ENCODE measurements at regions not wholly inside any gene's neighbourhood (a gene's known extent, or its start where the extent isn't known, plus 50 kb on each side); places are given as distances from the start of the nearest gene placed in this dataset.

DNA sequence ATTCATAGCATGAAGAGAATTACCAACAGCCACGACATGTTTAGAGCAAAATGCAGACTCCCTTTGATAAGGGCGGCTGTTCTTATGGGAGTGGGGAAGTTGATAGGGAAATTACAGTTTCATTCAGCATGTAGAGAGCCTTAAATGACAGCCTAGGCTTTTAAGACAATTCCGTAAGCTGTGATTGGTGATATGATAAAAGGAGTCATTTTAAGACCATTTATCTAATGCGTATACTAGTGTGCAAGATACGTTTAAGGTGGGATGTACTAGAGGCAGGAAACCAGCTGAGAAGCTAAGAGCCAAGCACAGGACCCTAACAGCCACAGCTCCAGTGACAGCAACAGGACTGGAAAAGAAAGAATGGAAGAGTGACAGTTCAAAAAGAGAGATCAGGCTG lies 102.2 kb upstream of the ZFP42 start:
- DNase-seq (ENCODE audit: low read depth in 1 of 2, low spot score in 2 of 2) (no peak), FAIRE-seq (no peak)
- Histone ChIP-seq H2BK5ac (ENCODE audit: low read depth, low read length) (no peak overlapping the region), H3K4me1 (replicated peaks in 1 of 4; ENCODE audit: control insufficient read depth in 3 of 4, insufficient read depth in 4 of 4, low read length in 3 of 4) (no peaks in the 10 kb centered on the region), H3K4me3 (ENCODE audit: extremely low read depth in 1 of 4, insufficient read depth in 2 of 4, low read depth in 3 of 4, low read length in 4 of 4) (no peak overlapping the region), H3K79me1 (ENCODE audit: low read depth, low read length) (no peaks in the 10 kb centered on the region), H2AFZ (ENCODE audit: low read length) (no peak overlapping the region), H3K4me2 (ENCODE audit: insufficient read depth in 1 of 2, low read depth in 2 of 2, low read length in 2 of 2) (no peak overlapping the region), H3K18ac (ENCODE audit: extremely low read depth, low read length) (no peak overlapping the region), H4K8ac (ENCODE audit: extremely low read depth, insufficient read depth, low read length) (no peak overlapping the region), H3K23ac (ENCODE audit: insufficient read length) (no peak overlapping the region), H2BK15ac (ENCODE audit: low read length) (no peak overlapping the region), H2AK5ac (ENCODE audit: low read depth, low read length) (no peak overlapping the region), H3K36me3 (ENCODE audit: control insufficient read depth in 2 of 4, insufficient read depth in 4 of 4, low read length in 3 of 4) (no peaks in the 10 kb centered on the region), H3K56ac (replicated peaks; ENCODE audit: insufficient read length, low read depth, low read length) (no peak overlapping the region), H3K23me2 (ENCODE audit: low read depth, low read length) (no peaks in the 10 kb centered on the region; the same call in 1 of the 2 replicates), H2BK20ac (ENCODE audit: low read length) (no peak overlapping the region), H3K79me2 (ENCODE audit: control insufficient read depth in 1 of 2, insufficient read depth in 2 of 2, low read length in 2 of 2) (no peaks in the 10 kb centered on the region), H3K27ac (ENCODE audit: low read depth, low read length) (no peak overlapping the region), H3K9me3 (ENCODE audit: insufficient read depth in 2 of 2, low read depth in 1 of 2, low read length in 1 of 2) (no peaks in the 10 kb centered on the region), H2BK120ac (replicated peaks; ENCODE audit: low read depth, low read length) (no peak overlapping the region), H4K5ac (ENCODE audit: insufficient read length, low read depth, low read length) (no peak overlapping the region), H3K4ac (replicated peaks; ENCODE audit: insufficient read length, low read depth, low read length) (no peak overlapping the region), H3K14ac (ENCODE audit: insufficient read length) (no peak overlapping the region), H4K91ac (replicated peaks; ENCODE audit: insufficient read length, low read length) (no peak overlapping the region), H2BK12ac (ENCODE audit: low read depth, low read length) (no peak overlapping the region), H3K27me3 (replicated peaks in 1 of 4; ENCODE audit: control insufficient read depth in 3 of 4, extremely low read depth in 1 of 4, insufficient read depth in 3 of 4, low read length in 3 of 4) (no peaks in the 10 kb centered on the region), H3K9ac (replicated peaks in 1 of 4; ENCODE audit: extremely low read depth in 1 of 4, low read depth in 3 of 4, low read length in 3 of 4) (no peak overlapping the region), H4K20me1 (replicated peaks in 1 of 2; ENCODE audit: control insufficient read depth in 1 of 2, insufficient read depth in 2 of 2, low read length in 2 of 2) (no peaks in the 10 kb centered on the region)
- CTCF ChIA-PET (ENCODE audit: partially characterized antibody) = no interaction called here
- POLR2A ChIA-PET (ENCODE audit: partially characterized antibody) = no interaction called here
- 91% methylated on average over 5 of the region's 5 CpGs; no CpG with 5 or more reads in 1 of the 2 experiments for whole genome bisulfite sequencing, 2 experiments (ENCODE audit: extremely low coverage in 1 of 2, insufficient coverage in 1 of 2, insufficient read length in 1 of 2, insufficient replicate concordance in 2 of 2, low coverage in 1 of 2, low lambda C conversion rate in 2 of 2, missing lambda C conversion rate in 1 of 2)
- TF ChIP-seq GABPA (IDR thresholded peaks at IDR 0.05; ENCODE audit: borderline replicate concordance, insufficient read depth, low read length) = no peak
- no peak for TF ChIP-seq JUND (IDR thresholded peaks at IDR 0.05; ENCODE audit: low read length)
- no peak for TF ChIP-seq BACH1 (IDR thresholded peaks at IDR 0.05; ENCODE audit: low read length)
- TF ChIP-seq RXRA (IDR thresholded peaks at IDR 0.05; ENCODE audit: insufficient read depth, low read depth, low read length) = no peak
- TF ChIP-seq EP300 (IDR thresholded peaks at IDR 0.05; ENCODE audit: borderline replicate concordance in 1 of 2, low read depth in 2 of 2, low read length in 2 of 2) = no peak
- TF ChIP-seq, protein P1, sequence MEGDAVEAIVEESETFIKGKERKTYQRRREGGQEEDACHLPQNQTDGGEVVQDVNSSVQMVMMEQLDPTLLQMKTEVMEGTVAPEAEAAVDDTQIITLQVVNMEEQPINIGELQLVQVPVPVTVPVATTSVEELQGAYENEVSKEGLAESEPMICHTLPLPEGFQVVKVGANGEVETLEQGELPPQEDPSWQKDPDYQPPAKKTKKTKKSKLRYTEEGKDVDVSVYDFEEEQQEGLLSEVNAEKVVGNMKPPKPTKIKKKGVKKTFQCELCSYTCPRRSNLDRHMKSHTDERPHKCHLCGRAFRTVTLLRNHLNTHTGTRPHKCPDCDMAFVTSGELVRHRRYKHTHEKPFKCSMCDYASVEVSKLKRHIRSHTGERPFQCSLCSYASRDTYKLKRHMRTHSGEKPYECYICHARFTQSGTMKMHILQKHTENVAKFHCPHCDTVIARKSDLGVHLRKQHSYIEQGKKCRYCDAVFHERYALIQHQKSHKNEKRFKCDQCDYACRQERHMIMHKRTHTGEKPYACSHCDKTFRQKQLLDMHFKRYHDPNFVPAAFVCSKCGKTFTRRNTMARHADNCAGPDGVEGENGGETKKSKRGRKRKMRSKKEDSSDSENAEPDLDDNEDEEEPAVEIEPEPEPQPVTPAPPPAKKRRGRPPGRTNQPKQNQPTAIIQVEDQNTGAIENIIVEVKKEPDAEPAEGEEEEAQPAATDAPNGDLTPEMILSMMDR (IDR thresholded peaks at IDR 0.05; ENCODE audit: control extremely low read depth in 1 of 3, insufficient read depth in 1 of 3, low read depth in 1 of 3, low read length in 3 of 3) = no peak
- TF ChIP-seq FOSL1 (IDR thresholded peaks at IDR 0.05; ENCODE audit: insufficient read depth, low read depth, low read length) = no peak
- TF ChIP-seq SRF (IDR thresholded peaks at IDR 0.05; ENCODE audit: low read depth, low read length) = no peak
- TF ChIP-seq POU5F1 (IDR thresholded peaks at IDR 0.05; ENCODE audit: low read depth, low read length) = no peak

All from H1 (cell line).